HepG2 (cell line): ENCODE measurements at regions not wholly inside any gene's neighbourhood (a gene's known extent, or its start where the extent isn't known, plus 50 kb on each side); places are given as distances from the start of the nearest gene placed in this dataset.

Source experiments
- CENPX ChIP-seq: sonication (generic); formaldehyde crosslinking; IDR thresholded peaks from 2 replicates; pipeline ENCODE4 v1.9.0; 2021; ENCODE audit warnings: mild to moderate bottlenecking, missing genetic modification reagents, moderate library complexity
- FOSL1 ChIP-seq: sonication (generic); formaldehyde crosslinking; IDR thresholded peaks from 2 replicates; pipeline ENCODE4 v1.9.0; 2021; ENCODE audit warnings: missing genetic modification reagents, borderline replicate concordance
- KLF15 ChIP-seq: sonication (generic); formaldehyde crosslinking; IDR thresholded peaks from 2 replicates; pipeline ENCODE4 v1.8.1; 2023; ENCODE audit warnings: borderline replicate concordance, mild to moderate bottlenecking, inconsistent platforms, missing genetic modification reagents, mixed read lengths
- POLR2G ChIP-seq: fragments of 200-400 bp; formaldehyde crosslinking; IDR thresholded peaks from 2 replicates; pipeline ENCODE4 v1.6.1; 2018; ENCODE audit warnings: mild to moderate bottlenecking, low read depth, low read length, moderate library complexity
- SUZ12 ChIP-seq: fragments of 150-350 bp; IDR thresholded peaks from 2 replicates; pipeline ENCODE4 v1.6.1; 2014; ENCODE audit warnings: low read depth, low read length
- TBP ChIP-seq: sonication (generic); formaldehyde crosslinking; IDR thresholded peaks from 2 replicates; pipeline ENCODE4 v1.5.0; 2020; ENCODE audit warnings: missing genetic modification reagents
- ZFYVE20 ChIP-seq: sonication (generic); formaldehyde crosslinking; IDR thresholded peaks from 2 replicates; pipeline ENCODE4 v1.8.0; 2023; ENCODE audit warnings: low read depth, mild to moderate bottlenecking, moderate library complexity, missing genetic modification reagents, borderline replicate concordance
- ZNF234 ChIP-seq: sonication (generic); formaldehyde crosslinking; conservative IDR thresholded peaks from 2 replicates; pipeline ENCODE4 v1.5.1; 2020; ENCODE audit warnings: mild to moderate bottlenecking, missing genetic modification reagents
- ZNF556 ChIP-seq: sonication (generic); formaldehyde crosslinking; IDR thresholded peaks from 2 replicates; pipeline ENCODE4 v1.4.0; 2020; ENCODE audit warnings: mild to moderate bottlenecking, missing genetic modification reagents, borderline replicate concordance
- ZNF619 ChIP-seq: sonication (generic); formaldehyde crosslinking; IDR thresholded peaks from 2 replicates; pipeline ENCODE4 v1.4.0; 2020; ENCODE audit warnings: mild to moderate bottlenecking, missing genetic modification reagents
- ZSCAN21 ChIP-seq: sonication (generic); formaldehyde crosslinking; IDR thresholded peaks from 2 replicates; pipeline ENCODE4 v1.8.0; 2022; ENCODE audit warnings: mild to moderate bottlenecking, missing genetic modification reagents, moderate library complexity, borderline replicate concordance
- small RNA-seq, 3 experiments: library from RNA; depleted of rRNA; stranded (forward); fragments of <200 nt; gene quantifications; one replicate each; pipeline ENCODE3, GENCODE V24; 2012; ENCODE audit warnings: low read depth in 2 of 3, low replicate concordance in 1 of 3; ENCODE audit not compliant: insufficient read length in 3 of 3, insufficient read depth in 2 of 3
- TF ChIP-seq, protein P1 (sequence below): sonication (generic); formaldehyde crosslinking; IDR thresholded peaks from 2 replicates; pipeline ENCODE4 v1.4.0; 2020; ENCODE audit warnings: missing genetic modification reagents

DNA sequence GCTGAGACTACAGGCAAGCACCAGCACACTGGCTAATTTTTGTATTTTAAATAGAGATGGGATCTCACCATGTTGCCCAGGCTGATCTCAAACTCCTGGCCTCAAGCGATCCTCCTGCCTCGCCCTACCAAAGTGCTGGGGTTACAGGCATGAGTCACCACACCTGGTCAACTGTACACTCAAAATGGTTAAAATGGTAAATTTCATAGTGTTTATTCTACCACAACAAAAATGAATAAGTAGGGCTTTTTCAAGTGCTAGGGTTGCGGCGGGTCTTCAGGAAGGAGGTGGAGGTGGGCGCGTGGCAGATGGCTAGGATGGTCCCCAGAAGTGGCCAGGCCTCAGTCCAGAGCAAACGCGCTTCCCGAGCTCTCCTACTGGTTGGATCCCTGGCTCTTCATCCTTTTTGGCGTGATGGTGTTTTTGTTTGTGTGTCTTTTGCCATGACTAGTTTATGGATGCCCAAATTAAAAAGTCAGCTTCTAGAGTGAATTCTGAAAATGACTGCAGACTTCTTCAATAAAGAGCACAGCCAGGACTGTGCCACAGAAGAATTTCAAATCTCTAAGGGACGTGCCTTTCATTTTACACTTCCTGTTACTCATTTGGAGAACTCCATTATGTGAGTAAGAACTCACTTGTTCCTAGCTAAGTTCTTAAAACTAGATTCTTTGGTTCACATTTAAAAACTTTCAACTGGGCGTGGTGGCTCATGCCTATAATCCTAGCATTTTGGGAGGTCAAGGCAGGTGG lies 73.9 kb downstream of the TMEM130 start (continued):
- TF ChIP-seq ZFYVE20 = no peak
- TF ChIP-seq ZNF619 (CRISPR knock-in tag) = no peak
- TF ChIP-seq, protein P1, sequence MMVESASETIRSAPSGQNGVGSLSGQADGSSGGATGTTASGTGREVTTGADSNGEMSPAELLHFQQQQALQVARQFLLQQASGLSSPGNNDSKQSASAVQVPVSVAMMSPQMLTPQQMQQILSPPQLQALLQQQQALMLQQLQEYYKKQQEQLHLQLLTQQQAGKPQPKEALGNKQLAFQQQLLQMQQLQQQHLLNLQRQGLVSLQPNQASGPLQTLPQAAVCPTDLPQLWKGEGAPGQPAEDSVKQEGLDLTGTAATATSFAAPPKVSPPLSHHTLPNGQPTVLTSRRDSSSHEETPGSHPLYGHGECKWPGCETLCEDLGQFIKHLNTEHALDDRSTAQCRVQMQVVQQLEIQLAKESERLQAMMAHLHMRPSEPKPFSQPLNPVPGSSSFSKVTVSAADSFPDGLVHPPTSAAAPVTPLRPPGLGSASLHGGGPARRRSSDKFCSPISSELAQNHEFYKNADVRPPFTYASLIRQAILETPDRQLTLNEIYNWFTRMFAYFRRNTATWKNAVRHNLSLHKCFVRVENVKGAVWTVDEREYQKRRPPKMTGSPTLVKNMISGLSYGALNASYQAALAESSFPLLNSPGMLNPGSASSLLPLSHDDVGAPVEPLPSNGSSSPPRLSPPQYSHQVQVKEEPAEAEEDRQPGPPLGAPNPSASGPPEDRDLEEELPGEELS (CRISPR knock-in tag) = no peak
- TF ChIP-seq KLF15 (CRISPR knock-in tag) = no peak
- TF ChIP-seq SUZ12 = no peak
- TF ChIP-seq ZNF234 (CRISPR knock-in tag) = no peak
- no peak for TF ChIP-seq ZNF556 (CRISPR knock-in tag)
- no peak for TF ChIP-seq TBP (CRISPR knock-in tag)
- TF ChIP-seq POLR2G = no peak
- no peak for TF ChIP-seq FOSL1 (CRISPR knock-in tag)
- TF ChIP-seq ZSCAN21 (CRISPR knock-in tag) = no peak
- TF ChIP-seq CENPX (CRISPR knock-in tag) = no peak

Small RNAs in the stretch of these regions (small RNA-seq; reads per million reads assigned to genes)
- 0 to 0.65 (median 0.10) reads per million in 3 experiments for gene RNU6-393P
